ENCODE measurements at regions not wholly inside any gene's neighbourhood (a gene's known extent, or its start where the extent isn't known, plus 50 kb on each side); places are given as distances from the start of the nearest gene placed in this dataset.

DNA sequence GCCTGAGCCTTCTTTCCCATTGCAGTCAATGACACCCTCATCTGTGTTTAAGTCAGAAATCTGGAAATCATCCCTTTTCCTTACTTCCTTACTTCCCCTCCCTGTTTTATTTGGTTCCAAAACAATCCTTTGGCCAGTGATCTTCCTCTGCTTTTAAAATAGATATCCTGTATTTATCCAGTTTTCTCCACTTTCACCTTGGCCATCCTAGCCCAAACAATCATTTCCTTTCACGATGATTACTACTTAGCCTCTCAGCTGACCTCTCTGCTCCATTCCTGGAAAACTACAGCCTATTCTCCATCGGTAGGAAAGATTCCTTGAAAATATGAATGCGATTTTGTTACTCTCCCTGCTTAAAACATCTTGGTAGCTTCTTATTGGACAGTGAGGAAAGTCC, 565.4 kb downstream of the TLR4 start:
- H3K27me3 ChIP-seq, result no peaks in the 10 kb centered on the region
- no peak overlapping the region for H3K4me3 ChIP-seq
- no peak for DNase-seq
- no peaks in the 10 kb centered on the region; the same call in 1 of the 2 replicates for H3K9me3 ChIP-seq (replicated peaks)
- H3K4me1 ChIP-seq, result peaks cover 31% of the 10 kb centered on the region
- no peak overlapping the region for H3K27ac ChIP-seq
- H3K36me3 ChIP-seq, result no peaks in the 10 kb centered on the region

DNA sequence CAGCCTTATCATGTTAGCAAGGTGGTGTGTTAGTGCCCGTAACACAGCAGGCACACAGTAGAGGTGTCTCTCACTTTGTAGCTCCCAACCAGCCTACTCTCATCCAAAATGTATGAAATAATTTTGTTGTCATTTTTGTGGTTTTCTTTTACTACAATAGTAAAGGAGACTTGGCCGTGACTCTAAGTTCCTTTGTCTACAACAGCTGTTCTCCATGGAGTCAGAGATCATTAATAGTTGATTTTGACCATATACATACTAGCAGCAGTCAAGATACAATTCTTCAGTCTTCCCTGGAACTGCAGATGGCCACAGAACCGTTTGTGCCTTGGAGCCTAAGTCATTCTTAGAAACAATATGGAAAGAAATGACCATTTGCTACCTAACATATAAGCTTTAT, 567.1 kb downstream of the TLR4 start:
- DNase-seq, result peak; percentile 30 to 69
- H3K9me3 ChIP-seq (replicated peaks), result no peaks in the 10 kb centered on the region; the same call in 1 of the 2 replicates
- H3K27ac ChIP-seq, result peak overlapping the region; percentile 36
- H3K36me3 ChIP-seq, result no peaks in the 10 kb centered on the region
- no peaks in the 10 kb centered on the region for H3K27me3 ChIP-seq
- H3K4me3 ChIP-seq, result no peak overlapping the region
- peaks cover 25% of the 10 kb centered on the region for H3K4me1 ChIP-seq

DNA sequence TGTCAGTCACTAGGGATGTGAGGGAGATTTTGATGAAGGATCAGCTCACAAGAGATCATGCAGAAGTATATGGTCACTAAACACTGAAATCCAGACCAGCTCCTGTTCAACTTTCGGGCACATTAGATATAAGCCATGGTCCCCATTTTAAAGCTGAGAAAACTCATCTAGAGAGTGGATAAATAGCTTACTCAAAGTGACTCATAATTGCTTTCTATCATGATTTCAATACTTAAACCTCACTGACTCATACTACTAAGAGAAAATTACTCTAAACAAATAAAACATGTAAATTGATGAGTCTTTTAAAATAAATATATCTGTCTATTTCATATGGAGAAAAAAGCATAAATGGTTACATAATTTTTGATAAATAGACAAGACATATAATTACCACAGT, 567.7 kb downstream of the TLR4 start:
- Histone ChIP-seq H3K4me3 (no peak overlapping the region), H3K9me3 (replicated peaks) (no peaks in the 10 kb centered on the region; the same call in 1 of the 2 replicates), H3K4me1 (peaks cover 25% of the 10 kb centered on the region), H3K27ac (peak overlapping the region; percentile 36), H3K36me3 (no peaks in the 10 kb centered on the region), H3K27me3 (no peaks in the 10 kb centered on the region)
- peak in 1 of 2 experiments; percentile 19 for DNase-seq

DNA sequence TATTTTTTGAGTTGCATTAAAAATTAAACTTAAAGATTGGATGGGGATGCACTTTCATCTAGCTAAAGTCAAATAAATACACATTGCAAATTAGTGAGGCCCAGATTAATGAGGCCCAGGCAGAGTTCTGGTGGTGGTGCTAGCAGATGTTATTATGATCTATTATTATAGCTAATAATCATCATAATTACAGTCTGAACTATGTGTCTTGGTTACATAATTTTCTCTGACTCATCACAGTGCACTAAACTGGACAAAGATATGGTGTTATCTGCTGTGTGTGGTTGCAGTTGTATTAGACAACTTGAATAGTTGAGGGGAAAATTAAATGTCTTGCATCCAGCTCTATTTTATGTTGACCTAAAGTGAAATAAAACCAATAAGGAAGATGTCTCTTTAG, 568.8 kb downstream of the TLR4 start:
- no peak for DNase-seq
- no peak overlapping the region for H3K4me3 ChIP-seq
- H3K9me3 ChIP-seq (replicated peaks), result no peaks in the 10 kb centered on the region; the same call in 1 of the 2 replicates
- H3K27me3 ChIP-seq, result no peaks in the 10 kb centered on the region
- H3K27ac ChIP-seq, result no peak overlapping the region
- H3K4me1 ChIP-seq, result peaks cover 25% of the 10 kb centered on the region
- no peaks in the 10 kb centered on the region for H3K36me3 ChIP-seq

DNA sequence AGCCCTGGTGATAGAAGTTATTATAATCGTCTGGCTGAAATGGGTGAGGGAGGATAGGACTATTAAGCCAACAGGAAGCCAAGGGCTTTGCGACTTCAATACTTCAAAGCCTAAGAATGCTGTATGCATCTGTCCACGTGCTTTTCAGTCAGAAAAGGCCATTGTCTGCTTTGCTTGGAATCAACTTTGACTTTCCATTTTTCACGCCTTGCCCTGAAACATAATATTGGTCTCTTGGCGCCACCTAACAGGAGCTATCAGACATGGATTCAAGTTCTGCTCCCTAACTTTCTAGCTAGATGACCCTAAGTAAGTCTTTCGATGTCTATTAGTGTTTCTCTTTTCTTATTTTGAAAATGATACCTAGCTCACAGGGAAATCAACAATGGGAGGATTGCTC, 572.6 kb downstream of the TLR4 start:
- no peaks in the 10 kb centered on the region for H3K36me3 ChIP-seq
- no peaks in the 10 kb centered on the region for H3K27me3 ChIP-seq
- peak in 1 of 2 experiments; percentile 23 for DNase-seq
- H3K9me3 ChIP-seq (replicated peaks), result no peaks in the 10 kb centered on the region
- no peak overlapping the region for H3K4me3 ChIP-seq
- peaks cover 25% of the 10 kb centered on the region for H3K4me1 ChIP-seq
- H3K27ac ChIP-seq, result no peak overlapping the region

DNA sequence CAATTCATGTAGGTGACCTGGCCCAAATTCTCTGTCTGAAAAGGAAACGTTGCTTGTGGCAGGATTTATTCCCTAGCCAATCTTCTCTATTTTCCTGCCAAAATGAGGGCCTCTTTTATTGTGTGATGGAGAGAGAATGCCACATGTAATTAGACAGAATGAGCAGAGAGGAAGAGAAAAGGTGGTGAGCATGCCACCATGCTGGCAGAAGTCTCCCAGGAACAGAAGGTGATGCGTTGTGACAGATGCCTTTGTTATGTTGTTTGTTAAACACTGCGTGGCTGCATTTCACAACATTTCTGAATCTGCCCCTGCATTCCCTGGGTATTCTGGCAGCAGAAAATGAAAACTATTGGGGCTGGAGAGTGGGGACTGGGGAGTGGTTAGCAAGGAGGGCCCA, 577.6 kb downstream of the TLR4 start:
- Histone ChIP-seq H3K27me3 (no peaks in the 10 kb centered on the region), H3K4me1 (peaks cover 8% of the 10 kb centered on the region; the same call in 1 of the 2 replicates), H3K36me3 (no peaks in the 10 kb centered on the region), H3K27ac (no peak overlapping the region), H3K9me3 (replicated peaks) (no peaks in the 10 kb centered on the region), H3K4me3 (no peak overlapping the region)
- DNase-seq, result no peak

DNA sequence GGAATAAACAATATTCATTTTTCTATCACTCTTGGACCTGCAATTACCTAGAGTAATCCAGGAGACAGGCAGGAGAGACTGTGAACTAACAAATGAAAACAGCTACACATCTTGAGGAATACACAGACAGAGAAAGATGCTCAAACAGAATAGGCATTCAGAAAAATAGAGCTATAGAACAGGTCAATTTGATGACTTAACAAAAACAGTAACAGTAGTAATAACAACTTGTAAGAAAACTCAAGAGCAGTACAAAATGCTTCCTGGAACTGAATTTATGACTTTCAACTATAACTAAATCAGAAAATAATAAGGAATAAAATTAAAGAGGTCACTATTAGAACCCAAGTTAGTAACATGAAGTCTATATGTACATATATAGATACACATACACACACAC, 579.3 kb downstream of the TLR4 start:
- Histone ChIP-seq H3K4me1 (peaks cover 8% of the 10 kb centered on the region; the same call in 1 of the 2 replicates), H3K27me3 (no peaks in the 10 kb centered on the region), H3K36me3 (no peaks in the 10 kb centered on the region), H3K4me3 (no peak overlapping the region), H3K9me3 (replicated peaks) (no peaks in the 10 kb centered on the region), H3K27ac (no peak overlapping the region)
- no peak for DNase-seq

DNA sequence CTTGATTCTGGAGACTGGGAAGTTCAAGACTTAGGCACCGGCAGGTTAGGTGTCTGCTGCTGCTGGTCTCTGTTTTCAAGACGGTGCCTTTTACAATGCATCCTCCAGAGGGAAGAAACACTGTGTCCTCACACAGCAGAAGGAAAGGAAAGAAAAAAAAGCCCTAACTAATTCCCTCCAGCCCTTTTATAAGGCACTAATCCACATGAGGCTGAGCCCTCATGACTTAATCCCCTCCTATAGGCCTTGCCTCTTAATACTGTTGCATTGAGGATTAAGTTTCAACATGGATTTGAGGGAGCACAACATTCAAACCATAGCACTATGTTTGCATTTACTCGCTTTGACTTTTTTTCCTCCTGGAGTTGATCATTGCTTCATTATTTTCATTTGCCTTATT, 585.9 kb downstream of the TLR4 start:
- no peak overlapping the region for H3K27ac ChIP-seq
- no peaks in the 10 kb centered on the region for H3K27me3 ChIP-seq
- peaks cover 6% of the 10 kb centered on the region for H3K4me1 ChIP-seq

DNA sequence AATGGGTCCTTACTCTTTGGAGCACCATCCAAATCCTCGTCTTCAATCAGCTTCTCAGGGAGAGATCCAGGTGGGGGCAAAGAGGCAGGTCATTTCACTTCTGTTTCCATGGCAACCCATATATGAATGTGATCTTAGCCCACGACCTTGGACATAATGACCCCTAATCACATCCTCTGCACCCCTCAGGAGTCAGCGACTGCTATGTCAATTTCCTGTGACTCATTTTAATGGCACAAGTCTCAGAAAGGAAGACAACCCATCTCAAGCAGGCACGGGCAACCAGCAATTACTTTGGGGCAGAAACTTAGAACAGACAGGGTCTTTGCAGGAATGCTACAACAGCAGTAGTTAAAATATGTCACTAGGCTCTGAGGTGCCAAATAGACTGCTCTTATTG, 591.2 kb downstream of the TLR4 start:
- DNase-seq, result no peak

More for the DNA sequence above, 585.9 kb downstream of the TLR4 start:
- 0 out of 2 replicates have a peak, but pooled peaks cover 3% of the 10 kb centered on the region for H3K9me3 ChIP-seq (replicated peaks)
- H3K4me3 ChIP-seq, result no peak overlapping the region
- H3K36me3 ChIP-seq, result no peaks in the 10 kb centered on the region
- DNase-seq, result peak; percentile 13 to 64

DNA sequence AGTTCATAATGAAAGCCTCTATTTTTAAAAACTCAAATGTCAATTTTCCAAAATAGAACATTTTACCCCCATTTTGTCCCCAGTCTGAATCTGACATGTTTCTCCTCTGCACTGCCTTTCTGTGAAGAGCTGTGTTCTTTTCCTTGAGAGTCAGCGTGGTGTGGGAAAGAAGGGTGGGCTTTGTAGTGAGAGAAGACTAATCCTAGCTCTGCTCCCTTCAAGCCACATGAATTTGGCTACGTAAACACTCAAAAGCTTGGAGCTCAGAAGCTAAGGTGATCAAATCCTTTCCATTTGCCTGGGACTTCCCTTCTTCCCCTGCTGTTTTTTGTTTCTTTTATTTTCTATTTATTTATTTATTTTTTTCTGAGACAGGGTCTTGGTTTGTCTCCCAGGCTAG, 598.5 kb downstream of the TLR4 start:
- H3K27me3 ChIP-seq, result no peaks in the 10 kb centered on the region
- H3K27ac ChIP-seq, result no peak overlapping the region; the same call in 1 of the 2 replicates
- H3K9me3 ChIP-seq (replicated peaks), result no peaks in the 10 kb centered on the region
- H3K4me1 ChIP-seq, result peaks cover 32% of the 10 kb centered on the region
- H3K4me3 ChIP-seq, result no peak overlapping the region
- peak; percentile 52 to 72 for DNase-seq
- H3K36me3 ChIP-seq, result no peaks in the 10 kb centered on the region

More for the DNA sequence above, 591.2 kb downstream of the TLR4 start:
- H3K4me1 ChIP-seq, result peaks cover 16% of the 10 kb centered on the region
- H3K4me3 ChIP-seq, result no peak overlapping the region
- no peaks in the 10 kb centered on the region for H3K36me3 ChIP-seq
- H3K27ac ChIP-seq, result no peak overlapping the region
- no peaks in the 10 kb centered on the region for H3K27me3 ChIP-seq
- H3K9me3 ChIP-seq (replicated peaks), result no peaks in the 10 kb centered on the region

DNA sequence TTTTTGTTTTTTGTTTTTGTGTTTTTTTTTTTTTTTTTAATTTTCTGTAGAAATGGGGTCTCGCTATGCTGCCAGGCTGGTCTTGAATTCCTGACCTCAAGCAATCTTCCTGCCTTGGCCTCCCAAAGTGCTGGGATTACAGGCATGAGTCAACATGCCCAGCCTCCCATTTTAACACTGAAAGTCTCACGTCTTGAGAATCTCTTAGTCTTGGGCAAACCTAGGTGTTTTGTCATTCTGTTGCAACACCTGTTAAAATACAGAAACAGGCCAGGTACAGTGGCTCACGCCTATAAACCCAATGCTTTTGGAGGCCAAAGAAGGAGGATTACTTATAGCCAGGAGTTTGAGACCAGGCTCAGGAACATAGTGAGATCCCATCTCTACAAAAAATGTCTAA, 599.0 kb downstream of the TLR4 start:
- no peak for DNase-seq
- Histone ChIP-seq H3K36me3 (no peaks in the 10 kb centered on the region), H3K9me3 (replicated peaks) (no peaks in the 10 kb centered on the region), H3K27me3 (no peaks in the 10 kb centered on the region), H3K27ac (no peak overlapping the region), H3K4me1 (peaks cover 32% of the 10 kb centered on the region), H3K4me3 (no peak overlapping the region)

DNA sequence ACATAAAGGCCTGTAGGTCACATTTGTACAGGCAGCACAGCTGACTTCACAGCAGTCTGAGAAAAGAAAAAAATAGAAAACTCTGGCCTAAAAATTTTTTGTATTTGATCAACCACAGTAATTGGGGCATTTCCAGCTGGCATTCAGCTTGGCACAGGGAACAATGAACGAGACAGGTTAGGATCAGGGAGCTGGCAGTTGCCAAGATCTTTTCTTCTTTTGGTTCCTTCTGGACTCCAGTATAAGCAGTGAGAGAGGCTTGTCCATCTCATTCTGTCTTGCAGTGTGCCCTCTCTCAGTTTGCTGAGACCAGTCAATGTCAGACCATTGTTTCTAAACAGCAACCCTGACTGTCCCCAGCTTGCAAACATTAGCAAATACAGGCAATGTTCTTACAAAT, 601.1 kb downstream of the TLR4 start:
- no peak overlapping the region for H3K27ac ChIP-seq
- peaks cover 18% of the 10 kb centered on the region for H3K4me1 ChIP-seq
- no peaks in the 10 kb centered on the region for H3K36me3 ChIP-seq
- no peak for DNase-seq
- H3K27me3 ChIP-seq, result no peaks in the 10 kb centered on the region
- no peaks in the 10 kb centered on the region for H3K9me3 ChIP-seq (replicated peaks)
- H3K4me3 ChIP-seq, result no peak overlapping the region

DNA sequence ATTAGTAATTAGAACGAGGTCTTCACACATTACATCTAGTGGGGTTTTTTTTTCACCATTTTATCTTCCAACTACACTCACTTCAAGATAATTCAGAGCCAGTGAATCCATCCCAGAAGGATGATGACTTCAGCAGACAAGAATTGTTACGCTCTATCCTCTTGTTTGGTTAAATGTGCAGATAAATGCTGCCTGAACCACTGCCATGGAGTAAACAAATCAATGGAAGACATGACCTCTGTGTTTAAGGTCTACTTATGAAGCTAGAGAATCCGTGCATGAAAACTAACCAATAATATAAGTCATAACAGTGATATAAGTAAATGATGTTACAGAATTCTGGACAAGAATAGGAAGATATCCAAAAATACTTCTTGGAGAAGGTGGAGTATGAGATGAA, 602.6 kb downstream of the TLR4 start:
- no peak overlapping the region for H3K27ac ChIP-seq
- H3K4me3 ChIP-seq, result no peak overlapping the region
- H3K4me1 ChIP-seq, result peaks cover 9% of the 10 kb centered on the region
- no peak for DNase-seq
- H3K27me3 ChIP-seq, result no peaks in the 10 kb centered on the region
- no peaks in the 10 kb centered on the region for H3K36me3 ChIP-seq
- H3K9me3 ChIP-seq (replicated peaks), result no peaks in the 10 kb centered on the region

DNA sequence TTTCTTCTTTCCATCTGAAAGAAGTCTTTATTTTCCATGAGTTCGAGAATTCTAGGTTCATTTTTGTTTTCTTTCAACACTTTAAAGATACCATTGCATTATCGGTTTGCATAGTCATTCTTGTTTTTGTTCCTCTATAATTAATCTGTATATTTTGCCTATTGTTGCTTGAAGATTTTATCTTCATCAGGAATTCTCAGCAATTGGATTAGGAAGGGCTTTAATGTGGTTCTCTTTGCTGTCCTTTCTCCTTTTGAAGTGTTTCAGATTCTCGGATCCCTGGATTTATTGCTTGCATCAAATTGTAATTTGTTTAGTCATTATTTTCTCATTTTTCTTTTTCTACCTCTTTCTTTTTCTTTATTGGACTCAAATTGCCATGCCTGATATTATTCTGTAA, 609.8 kb downstream of the TLR4 start:
- no peak for DNase-seq
- Histone ChIP-seq H3K4me1 (no peaks in the 10 kb centered on the region), H3K9me3 (replicated peaks) (no peaks in the 10 kb centered on the region), H3K36me3 (no peaks in the 10 kb centered on the region), H3K27me3 (no peaks in the 10 kb centered on the region), H3K27ac (no peak overlapping the region), H3K4me3 (no peak overlapping the region)

DNA sequence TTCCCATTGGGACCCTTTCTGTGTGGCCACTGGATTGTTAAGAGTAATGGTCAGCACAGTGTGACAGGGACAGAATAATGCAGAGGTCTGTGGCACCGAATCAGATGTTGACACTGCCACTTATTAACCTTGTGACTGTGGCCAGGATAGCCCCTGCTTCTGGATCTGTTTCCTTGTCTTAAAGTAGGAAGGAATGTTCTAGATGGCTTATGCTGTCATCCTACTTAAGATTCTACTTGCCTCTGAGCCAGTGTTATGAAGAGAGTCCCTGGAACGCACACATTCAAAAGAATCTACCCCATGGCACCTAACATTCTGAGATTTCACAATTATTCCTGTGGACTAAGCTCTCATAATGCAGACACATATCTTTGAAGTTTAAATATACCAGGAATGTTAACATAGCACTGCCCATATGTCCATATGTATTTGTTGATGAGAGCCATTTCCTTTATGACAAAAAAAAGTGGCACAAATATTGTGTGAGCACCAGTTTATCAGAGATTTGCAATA, 612.7 kb downstream of the TLR4 start:
- H3K4me3 ChIP-seq, result no peak overlapping the region
- no peak overlapping the region for H3K27ac ChIP-seq
- H3K4me1 ChIP-seq, result no peaks in the 10 kb centered on the region
- no peaks in the 10 kb centered on the region for H3K9me3 ChIP-seq (replicated peaks)
- no peak for DNase-seq
- H3K36me3 ChIP-seq, result no peaks in the 10 kb centered on the region
- H3K27me3 ChIP-seq, result no peaks in the 10 kb centered on the region

DNA sequence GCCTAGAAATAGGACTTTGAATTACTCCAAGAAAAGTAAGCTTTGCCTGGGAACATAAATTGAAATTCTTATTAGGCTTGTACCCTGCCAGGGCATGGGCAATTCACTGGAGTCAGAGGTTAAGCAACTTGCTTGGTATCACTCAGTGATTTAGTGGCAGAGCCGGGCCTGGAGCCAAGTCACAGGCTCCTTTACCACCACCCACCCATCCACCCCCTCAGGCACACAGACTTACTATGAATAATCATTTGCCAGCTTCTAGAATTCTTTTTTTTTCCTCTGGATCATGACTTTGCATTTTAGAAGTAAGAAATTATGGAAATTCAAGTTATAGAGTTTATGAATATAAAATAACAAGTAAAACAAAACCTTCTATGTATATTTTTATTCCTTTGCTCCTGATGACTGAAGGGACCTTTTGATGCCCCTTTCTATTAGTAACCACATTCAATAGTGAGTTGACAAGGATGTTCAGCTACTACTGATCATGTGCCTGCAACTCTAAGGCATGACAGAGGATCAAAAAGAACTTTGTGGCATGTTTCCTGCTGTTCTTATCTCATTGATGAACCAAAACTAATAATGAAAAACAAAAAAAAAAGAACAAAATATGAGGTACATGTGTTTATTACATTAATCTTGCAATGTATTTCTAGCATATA, 614.7 kb downstream of the TLR4 start:
- Histone ChIP-seq H3K4me1 (no peaks in the 10 kb centered on the region), H3K4me3 (no peak overlapping the region), H3K36me3 (no peaks in the 10 kb centered on the region), H3K27me3 (no peaks in the 10 kb centered on the region), H3K27ac (no peak overlapping the region), H3K9me3 (replicated peaks) (no peaks in the 10 kb centered on the region)
- DNase-seq, result peak; percentile 9 to 10
